ENCODE measurements at regions not wholly inside any gene's neighbourhood (a gene's known extent, or its start where the extent isn't known, plus 50 kb on each side); places are given as distances from the start of the nearest gene placed in this dataset.
"Not testable (repeated sequence)": the region's sequence is repeated elsewhere in the genome, so short reads cannot be mapped to it uniquely, and the experiment has no call there.

DNA sequence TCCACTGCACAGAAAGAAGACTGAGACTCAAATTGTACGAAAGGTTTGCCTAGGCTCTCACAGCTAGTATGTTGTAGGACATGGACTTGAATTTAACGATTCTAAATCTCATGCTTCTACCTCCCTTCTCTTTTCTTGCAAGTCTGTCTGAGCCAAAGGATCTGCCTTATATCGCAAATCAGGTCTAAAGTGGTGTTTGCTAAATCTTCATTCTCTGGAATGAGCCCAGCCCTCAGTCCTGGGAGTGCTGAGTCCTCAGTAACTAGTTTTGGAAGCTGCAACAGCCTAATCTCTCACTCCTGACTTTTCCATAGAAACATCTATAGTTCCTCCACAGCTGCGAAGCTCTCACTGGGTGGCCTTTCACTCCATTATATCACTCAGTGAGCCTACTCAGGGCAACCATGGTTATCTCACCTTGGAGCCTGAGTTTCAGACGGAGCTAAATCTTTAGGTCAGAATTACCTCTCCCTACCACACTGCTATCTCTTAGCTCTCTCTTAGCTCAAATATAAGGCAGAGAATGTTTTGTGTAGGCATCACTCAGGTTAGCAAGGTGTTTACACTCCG, 575.5 kb upstream of the C16orf82 start:
- FAIRE-seq = no peak
- TF ChIP-seq, protein P1, sequence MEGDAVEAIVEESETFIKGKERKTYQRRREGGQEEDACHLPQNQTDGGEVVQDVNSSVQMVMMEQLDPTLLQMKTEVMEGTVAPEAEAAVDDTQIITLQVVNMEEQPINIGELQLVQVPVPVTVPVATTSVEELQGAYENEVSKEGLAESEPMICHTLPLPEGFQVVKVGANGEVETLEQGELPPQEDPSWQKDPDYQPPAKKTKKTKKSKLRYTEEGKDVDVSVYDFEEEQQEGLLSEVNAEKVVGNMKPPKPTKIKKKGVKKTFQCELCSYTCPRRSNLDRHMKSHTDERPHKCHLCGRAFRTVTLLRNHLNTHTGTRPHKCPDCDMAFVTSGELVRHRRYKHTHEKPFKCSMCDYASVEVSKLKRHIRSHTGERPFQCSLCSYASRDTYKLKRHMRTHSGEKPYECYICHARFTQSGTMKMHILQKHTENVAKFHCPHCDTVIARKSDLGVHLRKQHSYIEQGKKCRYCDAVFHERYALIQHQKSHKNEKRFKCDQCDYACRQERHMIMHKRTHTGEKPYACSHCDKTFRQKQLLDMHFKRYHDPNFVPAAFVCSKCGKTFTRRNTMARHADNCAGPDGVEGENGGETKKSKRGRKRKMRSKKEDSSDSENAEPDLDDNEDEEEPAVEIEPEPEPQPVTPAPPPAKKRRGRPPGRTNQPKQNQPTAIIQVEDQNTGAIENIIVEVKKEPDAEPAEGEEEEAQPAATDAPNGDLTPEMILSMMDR (IDR thresholded peaks at IDR 0.05; ENCODE audit: insufficient read depth, missing control alignments) = no peak
- DNase-seq (ENCODE audit: insufficient read length, low spot score) = no peak

DNA sequence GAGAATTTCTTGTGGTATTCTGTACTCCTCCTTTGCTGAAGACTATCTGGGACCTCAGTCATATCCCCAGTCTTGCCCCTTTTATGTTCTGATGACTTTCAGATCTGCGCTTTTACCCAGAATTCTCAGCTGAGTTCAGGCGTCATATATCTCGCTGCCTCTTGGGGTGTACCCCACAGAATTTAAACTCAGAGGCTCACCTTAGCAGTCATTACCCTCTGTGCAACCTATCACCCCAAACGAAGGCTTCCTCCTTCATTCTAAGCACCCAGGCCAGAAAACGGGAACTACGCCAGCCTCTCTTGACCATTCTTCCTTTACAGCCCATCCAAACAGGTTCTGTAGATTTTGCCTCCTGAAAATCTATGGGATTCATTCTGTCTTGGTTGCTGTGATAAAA, 574.8 kb upstream of the C16orf82 start:
- no peak for DNase-seq (ENCODE audit: insufficient read length, low spot score)
- no peak for FAIRE-seq
- TF ChIP-seq, protein P1 (IDR thresholded peaks at IDR 0.05; ENCODE audit: insufficient read depth, missing control alignments) = no peak

DNA sequence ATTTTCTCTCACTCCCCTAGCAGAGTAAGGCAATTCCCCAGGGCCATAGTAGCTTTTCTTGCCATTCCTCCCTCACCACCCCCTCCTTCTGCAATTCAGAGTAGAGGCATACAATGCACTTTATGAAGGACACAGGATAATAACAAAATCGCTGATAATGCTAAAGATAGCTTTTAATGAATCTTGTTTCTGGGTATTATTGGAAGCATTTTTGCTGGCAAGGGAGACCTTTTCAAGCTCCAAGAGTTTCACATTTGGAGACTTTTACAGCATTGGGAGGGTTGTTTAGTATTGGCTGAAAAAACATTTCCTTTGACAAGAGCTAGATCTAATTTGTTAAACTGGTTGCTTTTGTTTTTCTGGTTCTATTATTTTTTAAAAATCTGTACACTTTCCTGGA, 573.0 kb upstream of the C16orf82 start:
- TF ChIP-seq, protein P1 (IDR thresholded peaks at IDR 0.05; ENCODE audit: insufficient read depth, missing control alignments) = no peak
- FAIRE-seq = no peak
- DNase-seq (ENCODE audit: insufficient read length, low spot score) = no peak

GRCh38 chr16:26497896-26498295, 568.8 kb upstream of the C16orf82 start:
- FAIRE-seq (no peak), DNase-seq (ENCODE audit: insufficient read length, low spot score) (no peak)
- TF ChIP-seq, protein P1 (IDR thresholded peaks at IDR 0.05; ENCODE audit: insufficient read depth, missing control alignments) = no peak

DNA sequence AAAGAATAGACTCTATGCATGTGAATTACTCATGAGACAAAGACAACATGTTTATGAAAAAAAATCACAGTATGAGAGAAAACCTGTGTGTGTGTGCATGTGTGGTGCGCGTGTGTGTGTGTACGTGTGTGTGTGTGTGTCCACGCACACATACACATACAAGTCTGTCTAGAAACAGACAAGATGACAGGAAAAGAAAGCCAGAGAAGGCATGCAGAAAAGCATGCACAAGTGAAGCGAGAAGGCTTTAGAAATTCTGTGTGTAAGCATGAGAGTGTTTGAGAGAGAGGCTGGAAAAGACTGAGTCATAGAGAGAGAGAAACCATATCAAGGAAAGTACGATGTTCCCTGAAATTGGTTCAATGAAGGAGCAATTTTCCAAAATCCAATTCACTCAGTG, 566.4 kb upstream of the C16orf82 start:
- TF ChIP-seq, protein P1 (IDR thresholded peaks at IDR 0.05; ENCODE audit: insufficient read depth, missing control alignments) = no peak
- FAIRE-seq (no peak), DNase-seq (ENCODE audit: insufficient read length, low spot score) (no peak)

DNA sequence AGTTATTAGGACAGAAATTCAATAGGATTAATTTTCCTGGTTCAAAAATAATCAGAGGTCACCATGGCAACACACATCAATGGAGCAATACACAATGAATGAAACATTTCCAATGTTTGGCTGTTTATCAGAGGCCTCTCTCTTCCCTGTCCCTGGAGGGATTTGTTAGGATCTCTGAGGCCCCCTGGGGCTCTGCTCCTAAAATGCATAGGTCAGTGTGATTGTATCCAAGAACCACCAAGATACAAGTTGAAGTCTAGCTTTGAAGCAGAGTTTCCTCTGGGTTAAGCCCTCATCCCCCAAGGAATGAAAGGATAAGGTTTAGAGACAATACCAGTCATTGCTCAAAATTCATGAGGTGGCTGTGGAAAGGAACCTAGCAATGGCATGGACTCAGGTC, 561.2 kb upstream of the C16orf82 start:
- TF ChIP-seq, protein P1 (IDR thresholded peaks at IDR 0.05; ENCODE audit: insufficient read depth, missing control alignments) = no peak
- FAIRE-seq (no peak), DNase-seq (ENCODE audit: insufficient read length, low spot score) (no peak)

DNA sequence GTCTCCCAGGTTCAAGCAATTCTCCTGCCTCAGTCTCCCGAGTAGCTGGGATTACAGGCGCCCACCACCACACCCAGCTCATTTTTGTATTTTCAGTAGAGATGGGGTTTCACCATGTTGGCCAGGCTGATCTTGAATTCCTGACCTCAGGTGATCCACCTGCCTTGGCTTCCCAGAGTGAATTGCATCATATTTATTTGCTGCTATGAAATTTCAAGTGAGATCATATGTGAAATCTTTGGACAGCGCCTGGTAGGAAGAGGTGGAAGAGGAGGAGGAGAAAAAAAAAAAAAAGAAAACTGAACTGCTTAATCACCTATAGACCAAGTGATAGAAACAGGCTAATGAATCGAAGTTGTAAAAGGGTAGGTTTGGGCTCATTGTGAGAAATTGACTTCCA, 557.8 kb upstream of the C16orf82 start:
- DNase-seq (ENCODE audit: insufficient read length, low spot score); FAIRE-seq: not testable (repeated sequence)

GRCh38 chr16:26510924-26511323, 555.8 kb upstream of the C16orf82 start:
- DNase-seq (ENCODE audit: insufficient read length, low spot score) (no peak), FAIRE-seq (no peak)
- TF ChIP-seq, protein P1 (IDR thresholded peaks at IDR 0.05; ENCODE audit: insufficient read depth, missing control alignments) = no peak

Measured in D721Med (cell line).